NCI-H146 (cell line): ENCODE measurements at regions not wholly inside any gene's neighbourhood (a gene's known extent, or its start where the extent isn't known, plus 50 kb on each side); places are given as distances from the start of the nearest gene placed in this dataset.
"Not testable (repeated sequence)": the region's sequence is repeated elsewhere in the genome, so short reads cannot be mapped to it uniquely, and the experiment has no call there.

Experiments used
- DNase-seq: peaks from one replicate; lab custom pipeline; 2025; lab: John Stamatoyannopoulos, UW

- DNase-seq = no peak
Observed at GRCh38 chr21:36601362-36601761, 97.6 kb upstream of the SIM2 start.

GRCh38 chr21:36602735-36603134 is 96.2 kb upstream of the SIM2 start:
- no peak for DNase-seq

DNA sequence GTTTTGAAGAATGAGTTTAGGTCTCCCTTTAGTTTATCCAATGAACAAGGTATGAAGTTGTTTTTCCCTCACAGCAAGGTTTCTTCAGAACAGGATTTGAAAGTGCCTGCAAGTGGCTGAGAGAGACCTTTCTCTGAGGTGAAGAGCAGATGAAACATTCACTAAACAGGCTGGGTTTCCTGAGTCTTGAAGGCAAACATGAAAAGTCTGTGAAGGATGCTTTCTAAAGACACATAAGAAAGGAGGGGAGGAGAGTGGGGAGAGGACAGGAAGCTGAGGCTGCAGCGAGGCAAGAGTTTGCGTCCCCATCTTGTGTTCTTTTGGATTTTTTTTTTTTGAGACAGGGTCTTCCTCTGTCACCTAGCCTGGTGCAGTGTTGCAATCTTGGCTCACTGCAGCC is 95.7 kb upstream of the SIM2 start:
- DNase-seq = no peak

- no peak for DNase-seq
Observed at GRCh38 chr21:36605426-36605825, 93.5 kb upstream of the SIM2 start.

DNA sequence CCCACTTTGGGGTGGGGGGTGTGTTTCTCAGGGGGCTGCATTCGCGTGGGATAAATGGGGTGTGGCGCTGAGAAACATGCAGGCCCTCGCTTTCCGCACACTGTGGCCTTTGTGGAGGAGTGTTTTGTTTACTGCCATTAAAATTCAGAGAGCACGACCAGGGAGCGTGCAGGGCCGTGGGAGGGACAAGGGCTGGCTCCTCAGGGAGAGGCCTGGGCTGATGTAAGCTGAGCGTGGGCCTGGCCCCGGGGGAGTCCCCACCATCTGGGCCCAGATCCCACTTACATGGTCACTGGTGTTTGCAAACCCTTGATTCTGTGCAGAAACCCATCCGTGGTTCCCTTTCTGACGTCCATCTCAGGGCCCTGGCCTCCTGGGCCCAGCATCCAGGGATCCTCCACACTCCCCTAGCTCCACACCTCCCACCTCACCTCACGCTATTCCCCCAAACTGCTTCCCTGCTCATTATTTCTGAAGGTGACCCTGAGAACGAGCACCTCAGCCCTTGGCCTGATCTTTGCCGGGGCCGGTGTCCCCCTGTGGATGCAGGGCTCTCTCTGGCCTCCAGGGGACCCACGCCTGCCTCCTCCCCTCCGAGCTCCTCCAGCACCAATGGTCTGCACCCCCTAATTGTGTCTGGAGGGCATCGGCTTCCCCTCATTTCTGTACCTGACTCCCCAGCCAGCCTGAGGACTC is 92.5 kb upstream of the SIM2 start:
- DNase-seq = no peak

DNA sequence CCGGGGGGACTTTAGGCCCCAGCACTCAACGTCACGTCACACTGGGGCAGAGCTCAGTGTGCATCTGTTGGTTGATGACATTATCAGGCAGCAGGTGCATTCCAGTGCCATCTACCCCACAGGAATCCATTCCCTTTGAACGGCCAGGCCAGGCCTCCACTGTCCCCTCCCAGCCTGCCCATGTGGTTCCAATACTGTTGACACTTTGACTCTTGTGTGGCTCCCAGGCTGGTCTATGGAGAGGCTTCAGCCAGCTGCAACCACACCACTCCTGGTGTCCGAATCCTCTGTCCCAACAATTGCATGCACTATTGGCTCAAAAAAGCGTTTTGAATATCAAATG is 92.0 kb upstream of the SIM2 start:
- no peak for DNase-seq

DNA sequence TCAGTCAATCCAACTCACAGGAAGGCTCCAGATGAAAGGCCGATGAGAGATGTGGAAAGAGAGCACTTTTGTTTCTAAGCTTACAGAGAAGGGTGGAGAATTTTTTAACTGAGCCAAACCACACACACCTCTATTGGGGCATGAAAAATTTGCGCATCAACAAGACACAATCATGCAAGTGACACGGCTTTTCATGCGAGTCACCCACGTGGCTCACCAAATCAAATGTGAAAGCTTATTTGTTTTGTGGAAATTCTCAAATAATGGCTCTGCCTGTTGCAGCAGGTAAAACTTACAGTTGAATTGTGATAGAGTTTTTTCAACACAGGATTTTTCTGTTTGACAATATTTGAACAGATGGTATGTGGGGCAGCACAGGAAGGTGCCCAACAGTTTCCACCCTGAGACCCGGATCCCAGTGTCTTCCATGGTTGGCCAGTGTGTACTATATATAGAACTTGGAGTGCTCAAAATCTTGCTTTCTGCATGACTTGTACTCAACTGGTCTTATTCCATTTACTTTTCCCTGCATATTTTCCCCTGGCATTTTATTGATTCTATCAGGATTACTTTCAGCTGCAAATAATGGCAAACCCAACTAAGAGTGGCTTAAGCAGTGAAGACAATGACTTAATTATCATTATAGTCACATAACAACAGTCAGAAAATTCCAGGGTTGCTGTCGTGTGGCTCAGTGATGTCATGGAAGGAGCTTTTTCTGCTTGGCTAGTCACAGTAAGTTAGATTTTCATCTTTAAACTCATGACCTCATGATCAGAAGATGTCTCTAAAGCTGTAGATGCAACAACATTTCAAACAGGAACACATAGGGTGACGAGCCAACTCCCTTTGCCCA is 90.6 kb upstream of the SIM2 start:
- no peak for DNase-seq

DNA sequence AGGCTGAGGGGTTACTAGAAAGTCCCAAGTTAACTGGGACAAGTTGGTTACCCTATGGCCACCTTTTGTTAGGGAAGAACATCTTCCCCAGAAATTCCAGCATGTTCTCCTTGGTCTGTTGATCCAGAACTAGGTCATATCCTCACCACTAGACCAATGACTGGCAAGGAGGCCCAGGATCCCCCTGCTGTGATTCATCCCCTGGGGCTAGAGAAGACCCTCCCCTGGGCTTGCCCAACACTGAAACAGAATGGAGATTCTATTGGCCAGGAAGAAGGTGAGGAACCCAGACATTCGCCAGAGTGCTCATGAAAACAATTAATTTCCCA is 90.1 kb upstream of the SIM2 start:
- DNase-seq = no peak

DNA sequence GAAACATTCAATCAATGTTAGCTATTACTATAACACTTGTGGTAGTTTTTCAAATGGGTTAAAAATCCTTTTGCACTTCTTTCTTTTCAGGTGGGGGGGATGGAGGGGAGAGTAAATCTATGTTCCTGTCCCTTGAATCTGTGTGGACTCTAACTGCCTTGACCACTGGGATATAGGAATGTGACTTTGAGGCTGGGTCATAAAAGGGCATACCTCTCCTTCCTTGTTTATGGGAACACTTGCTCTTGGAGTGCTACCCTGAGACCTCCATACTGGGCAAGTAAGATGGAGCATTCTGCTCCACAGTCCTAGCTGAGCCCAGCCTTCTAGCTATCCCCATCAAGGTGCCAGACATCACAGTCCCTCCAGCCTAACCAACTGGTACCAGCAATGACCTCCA is 89.3 kb upstream of the SIM2 start:
- no peak for DNase-seq

DNA sequence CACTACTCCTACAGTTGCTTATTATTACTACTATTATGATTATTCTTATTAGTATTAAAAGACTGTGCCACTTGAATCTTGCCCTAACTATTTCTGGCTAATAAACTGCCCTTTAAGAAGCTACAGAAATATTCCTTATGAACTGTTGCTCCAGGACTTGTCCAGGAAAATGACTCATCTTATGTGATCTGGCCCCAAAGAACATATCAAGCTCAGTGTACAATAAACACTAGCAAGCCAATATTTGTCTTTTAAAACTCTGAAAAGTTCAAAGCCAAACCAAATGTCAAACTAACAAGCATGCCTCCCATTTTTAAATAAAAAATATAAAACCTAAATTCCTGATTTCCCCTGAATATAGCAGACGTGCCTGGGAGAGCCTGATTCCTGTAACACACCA is 88.7 kb upstream of the SIM2 start:
- DNase-seq = no peak

DNA sequence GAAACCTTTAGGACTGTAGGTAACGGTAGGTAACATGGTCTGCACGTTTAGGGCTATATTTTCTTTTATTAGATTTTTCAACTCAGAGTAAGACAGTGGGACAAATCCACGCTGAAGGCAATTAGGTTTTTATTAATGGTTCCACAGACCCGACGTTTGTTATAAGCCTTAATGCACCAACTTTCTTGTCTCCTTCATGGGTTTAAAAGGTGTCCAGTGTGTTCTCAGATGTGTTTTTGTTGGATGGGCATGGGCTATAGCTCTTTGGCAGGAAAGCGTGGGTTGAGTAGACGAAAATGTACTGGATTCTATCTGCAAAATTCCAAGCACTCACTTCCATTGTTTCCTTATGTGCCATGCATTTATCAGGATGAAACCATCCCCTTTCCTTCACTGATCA is 88.0 kb upstream of the SIM2 start:
- no peak for DNase-seq

DNA sequence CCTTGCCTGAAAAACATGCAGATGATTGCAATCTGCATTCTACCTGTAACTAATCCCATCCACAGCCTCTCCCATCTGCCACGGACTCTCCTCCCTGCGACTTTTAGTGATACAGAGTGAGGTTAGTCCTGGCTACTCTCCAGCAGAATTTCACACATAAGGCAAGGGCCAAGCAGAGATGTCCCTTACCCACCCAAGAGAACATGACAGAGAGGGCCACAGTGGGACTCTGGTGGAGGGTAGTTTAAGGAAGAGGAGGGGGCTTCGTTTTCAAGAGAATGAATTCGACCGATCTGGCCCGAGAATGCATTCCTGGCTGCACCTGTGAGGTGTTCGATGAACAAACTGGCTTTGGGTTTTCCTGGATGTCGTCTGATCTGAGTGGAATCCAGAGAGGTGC is 87.5 kb upstream of the SIM2 start:
- DNase-seq = no peak

DNA sequence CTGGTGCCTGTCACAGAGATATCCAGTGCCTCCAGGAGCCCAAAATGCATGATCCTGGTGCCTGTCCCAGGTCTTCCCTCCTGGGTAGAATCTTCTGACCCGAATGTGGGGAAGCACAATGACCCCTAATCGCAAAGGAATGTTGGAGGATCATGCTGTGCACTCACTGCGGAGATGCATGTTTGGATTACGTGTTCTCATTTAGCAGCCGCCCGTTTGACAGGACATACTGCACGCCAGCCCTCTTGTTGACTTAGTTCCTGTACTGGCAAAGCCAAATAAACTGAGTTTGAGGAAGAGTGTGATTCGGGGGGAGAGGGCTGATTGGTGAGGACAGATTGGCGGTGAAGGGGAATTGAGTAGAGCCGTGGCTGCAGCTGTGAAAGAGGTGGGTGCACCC is 85.9 kb upstream of the SIM2 start:
- DNase-seq = no peak

GRCh38 chr21:36613554-36613953 is 85.4 kb upstream of the SIM2 start:
- no peak for DNase-seq

DNA sequence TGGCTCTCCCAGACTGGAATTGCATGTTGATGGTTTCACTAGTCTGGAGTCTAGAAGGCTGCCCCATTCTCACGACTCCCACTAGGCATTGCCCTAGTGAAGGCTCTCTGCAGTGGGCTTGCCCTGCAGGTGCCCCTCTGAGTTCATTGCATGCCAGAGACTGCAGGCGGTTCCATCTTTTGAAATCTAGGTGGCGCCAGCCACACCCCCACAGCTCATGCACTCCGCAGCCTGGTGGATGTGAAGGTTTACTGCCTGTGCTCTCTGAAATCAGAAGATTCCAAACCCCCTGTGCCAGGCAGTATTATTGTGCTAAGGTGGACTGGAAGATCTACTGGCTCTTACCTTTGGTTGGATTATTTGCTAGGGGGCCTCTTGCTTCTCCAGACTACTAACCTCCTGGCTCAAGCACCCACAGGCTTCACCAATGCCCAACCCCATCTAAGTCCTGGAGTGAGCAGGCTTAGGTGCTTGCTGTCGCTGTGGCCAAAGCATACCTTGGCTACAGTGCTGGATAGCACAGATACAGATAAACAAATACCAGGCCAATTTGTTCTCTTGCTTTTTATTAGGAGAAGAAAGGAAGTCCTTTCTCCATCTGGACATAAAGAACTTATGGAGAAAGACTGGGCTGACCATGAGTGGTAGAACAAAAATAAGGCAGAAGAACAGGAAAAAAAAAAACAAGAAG is 83.5 kb upstream of the SIM2 start:
- no peak for DNase-seq

- not testable (repeated sequence) for DNase-seq
Observed at GRCh38 chr21:36616773-36617172, 82.1 kb upstream of the SIM2 start.

GRCh38 chr21:36621794-36622193 is 77.1 kb upstream of the SIM2 start:
- DNase-seq = not testable (repeated sequence)

DNA sequence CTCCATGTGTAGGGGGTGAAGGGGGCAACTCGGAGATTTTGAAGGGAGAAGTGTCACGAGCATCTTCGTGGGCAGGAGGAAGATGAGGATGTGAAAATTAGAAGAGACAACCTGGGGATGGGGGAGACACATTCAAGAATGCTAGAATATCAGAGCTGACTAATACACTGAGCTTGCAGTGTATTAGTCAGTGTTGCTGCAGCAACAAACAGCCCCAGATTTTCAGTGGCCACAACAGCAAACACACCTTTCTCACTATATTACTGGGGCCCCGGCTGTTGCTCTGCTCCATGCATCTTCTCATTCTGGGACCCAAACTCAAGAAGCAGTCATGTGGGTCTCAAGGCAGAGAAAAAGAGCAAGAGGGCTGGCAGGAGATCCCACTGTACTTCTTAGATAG is 74.8 kb upstream of the SIM2 start:
- no peak for DNase-seq

DNA sequence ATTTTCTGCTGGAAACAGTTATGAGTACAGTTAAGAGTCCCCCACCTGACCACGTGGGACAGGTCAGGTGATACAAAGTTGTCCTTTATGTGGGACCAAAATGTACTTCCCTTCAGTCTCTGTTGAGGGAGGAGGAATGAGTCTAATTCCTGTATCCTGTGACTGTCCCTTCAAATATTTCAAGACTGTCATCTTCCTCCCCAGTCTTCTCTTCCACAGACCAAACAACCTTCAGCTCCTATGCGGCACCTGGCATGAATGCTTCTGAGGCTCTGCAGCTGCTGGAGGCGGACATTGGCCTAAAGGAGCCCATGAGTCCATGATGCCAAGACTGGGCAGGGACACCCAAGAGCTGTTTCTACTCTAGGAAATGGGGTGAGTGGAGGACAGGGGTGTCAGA is 72.1 kb upstream of the SIM2 start:
- no peak for DNase-seq

DNA sequence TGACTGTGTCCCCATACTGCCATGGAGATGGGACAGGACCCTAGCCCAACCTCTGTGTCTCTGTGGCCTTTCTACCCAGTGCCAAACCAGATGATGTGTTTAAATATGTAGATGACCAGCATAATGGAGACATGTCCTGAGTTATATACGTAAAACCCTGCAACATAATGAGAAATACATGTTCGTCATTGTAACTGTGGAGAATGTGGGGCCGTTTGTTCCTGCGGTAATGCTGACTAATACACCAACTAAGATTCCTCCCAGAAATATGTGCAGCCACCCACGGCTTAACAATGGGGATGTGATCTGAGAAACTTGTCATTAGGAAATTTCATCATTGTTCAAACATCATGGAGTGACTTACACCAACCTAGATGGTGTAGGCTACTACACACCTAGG is 71.7 kb upstream of the SIM2 start:
- no peak for DNase-seq

- no peak for DNase-seq
Observed at GRCh38 chr21:36628106-36628505, 70.8 kb upstream of the SIM2 start.

- no peak for DNase-seq
Observed at GRCh38 chr21:36628761-36629460, 70.0 kb upstream of the SIM2 start.
